ENCODE measurements at regions not wholly inside any gene's neighbourhood (a gene's known extent, or its start where the extent isn't known, plus 50 kb on each side); places are given as distances from the start of the nearest gene placed in this dataset.
A peak's percentile ranks its signal among the peaks of the same experiment; 100 is the strongest.
"Not testable (repeated sequence)": the region's sequence is repeated elsewhere in the genome, so short reads cannot be mapped to it uniquely, and the experiment has no call there.

- DNase-seq, result no peak
Observed at GRCh38 chr3:155995525-155996370, 124.6 kb upstream of the KCNAB1 start.

GRCh38 chr3:155996882-155997281, 123.5 kb upstream of the KCNAB1 start:
- no peak for DNase-seq

GRCh38 chr3:155998173-155998572, 122.2 kb upstream of the KCNAB1 start:
- not testable (repeated sequence) for DNase-seq

DNA sequence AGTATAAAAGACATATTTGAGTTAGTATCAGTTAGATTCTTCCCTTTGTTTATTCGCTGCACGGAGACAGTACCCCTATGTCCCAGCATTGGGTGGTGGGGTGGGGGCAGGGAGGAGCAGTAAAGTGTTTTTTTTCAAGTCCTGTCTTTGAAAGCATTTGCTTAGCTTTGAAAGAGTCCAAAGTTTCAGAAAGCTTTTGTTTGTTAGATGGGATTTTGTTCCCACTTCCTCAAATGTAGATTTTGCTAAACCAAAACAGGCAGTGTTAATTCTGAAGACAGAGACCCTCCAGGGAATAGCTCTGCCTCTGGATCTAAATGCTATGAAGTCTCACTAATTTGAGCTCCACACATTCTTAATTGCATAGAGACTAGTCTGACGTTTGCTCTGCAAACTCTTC, 114.6 kb upstream of the KCNAB1 start:
- DNase-seq, result no peak

GRCh38 chr3:156010829-156011228, 109.5 kb upstream of the KCNAB1 start:
- no peak for DNase-seq

DNA sequence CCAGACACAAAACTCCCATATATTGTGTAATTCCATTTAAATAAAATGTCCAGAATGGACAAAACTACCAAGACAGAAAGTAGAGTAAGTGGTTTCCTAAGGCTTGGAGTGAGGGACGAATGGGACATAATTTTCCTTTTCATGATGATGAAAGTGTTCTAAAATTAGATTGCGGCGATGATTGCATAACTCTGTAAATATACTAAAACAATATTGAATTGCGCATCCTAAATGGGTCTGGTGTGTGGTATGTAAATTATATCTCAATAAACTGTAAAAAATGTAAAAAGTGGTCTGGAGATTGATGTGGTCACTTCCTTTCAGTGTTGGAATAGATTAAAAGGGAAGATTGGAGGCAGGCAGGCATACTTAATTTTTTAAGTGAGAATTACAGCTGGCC, 105.9 kb upstream of the KCNAB1 start:
- no peak for DNase-seq

DNA sequence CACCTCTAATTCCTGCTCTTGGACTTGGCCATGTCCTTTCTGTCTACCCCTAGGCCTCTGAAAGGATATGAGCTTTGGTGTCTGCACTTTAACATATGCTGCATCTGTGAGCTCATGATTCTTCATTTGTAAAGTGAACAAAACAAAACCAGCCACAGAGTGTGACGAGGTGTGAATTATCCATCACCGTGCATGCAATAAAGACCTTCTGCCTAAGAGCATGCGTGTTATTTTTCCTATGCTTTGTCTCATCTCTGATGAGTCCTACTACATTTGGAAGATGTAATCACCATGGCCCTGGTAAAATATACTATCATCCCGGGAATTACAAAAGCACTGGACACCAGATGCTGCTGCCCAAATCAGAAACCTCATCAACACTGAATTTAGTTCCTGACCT, 103.5 kb upstream of the KCNAB1 start:
- no peak for DNase-seq

DNA sequence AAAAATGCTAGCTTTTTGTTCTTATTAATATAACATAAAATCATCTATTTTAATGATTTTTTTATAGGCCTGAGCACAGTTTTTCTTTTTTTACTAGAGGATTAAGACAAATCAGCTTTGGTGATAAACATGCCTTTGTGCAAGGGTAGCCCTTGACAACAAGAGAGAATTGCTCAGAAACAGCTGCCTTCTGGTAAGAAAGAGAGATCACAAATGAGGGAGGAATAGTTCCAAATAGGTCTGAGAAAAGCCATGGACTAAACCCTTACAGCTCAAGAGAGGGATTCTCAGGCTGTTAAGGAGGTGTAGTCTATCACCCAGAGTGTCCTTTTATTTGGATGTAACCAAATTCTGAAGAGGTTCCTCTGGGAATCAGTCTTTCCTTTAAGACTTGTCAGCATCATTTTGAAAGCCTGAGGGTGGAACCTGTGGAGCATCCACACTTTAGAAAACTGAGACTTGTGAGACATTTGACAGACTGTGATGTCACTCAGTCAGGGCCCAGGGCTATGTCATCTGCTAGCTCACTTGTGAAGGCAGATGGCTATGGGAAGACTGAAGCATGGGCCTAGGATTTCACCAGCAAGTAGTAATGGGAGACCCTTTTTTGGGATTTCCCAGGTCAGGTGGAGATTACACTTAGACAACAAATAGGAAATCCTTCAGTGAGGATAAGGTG, 102.9 kb upstream of the KCNAB1 start:
- DNase-seq, result no peak

DNA sequence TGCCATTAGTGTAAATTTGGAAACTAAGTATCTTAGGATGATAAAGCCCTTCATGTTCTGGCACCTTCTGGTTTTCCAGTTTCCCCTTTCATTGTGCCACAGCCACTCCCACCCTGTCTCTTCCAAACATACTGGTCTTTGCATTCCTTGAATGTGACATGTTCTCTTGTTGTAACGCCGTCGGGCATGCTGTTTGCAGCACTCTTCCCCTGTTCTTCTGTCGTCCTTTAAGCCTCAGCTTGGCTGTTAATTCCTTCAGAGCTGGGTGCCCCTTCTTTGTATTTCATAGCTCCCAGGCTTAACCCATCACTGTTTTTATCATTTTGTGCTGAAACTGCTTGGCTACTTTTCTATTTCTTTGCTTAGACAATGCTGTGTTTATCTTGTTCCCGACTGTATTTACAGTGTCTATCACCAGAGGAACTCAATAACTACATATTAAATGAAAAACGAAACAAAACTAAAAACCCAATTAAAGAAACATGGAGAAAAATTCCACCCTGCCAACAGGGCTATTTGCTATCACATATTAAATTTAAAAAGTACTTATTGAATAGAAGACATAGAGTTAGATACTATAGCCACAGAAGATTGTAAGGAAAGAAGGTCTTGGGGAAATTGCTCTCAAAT, 95.4 kb upstream of the KCNAB1 start:
- DNase-seq, result no peak

- no peak for DNase-seq
Observed at GRCh38 chr3:156029208-156029607, 91.2 kb upstream of the KCNAB1 start.

DNA sequence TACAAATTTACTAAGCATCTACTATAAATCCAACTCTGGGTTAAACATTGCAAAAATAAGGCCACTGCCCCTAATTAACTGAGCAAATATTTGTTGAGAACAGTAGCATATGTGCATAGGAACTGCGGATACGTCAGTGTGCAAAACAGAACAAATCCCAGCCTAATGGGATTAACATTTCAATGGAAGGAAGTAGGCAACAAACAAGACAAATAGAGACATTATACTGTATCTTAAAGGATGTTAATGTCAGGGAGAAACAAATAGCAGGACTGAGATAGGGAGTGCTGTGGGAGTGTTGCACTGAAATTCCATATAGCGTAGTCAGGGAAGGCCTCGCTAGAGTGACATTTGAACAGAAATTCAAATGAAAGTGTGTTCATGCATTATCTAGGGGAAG, 89.7 kb upstream of the KCNAB1 start:
- DNase-seq, result no peak

- DNase-seq, result no peak
Observed at GRCh38 chr3:156033428-156033827, 87.0 kb upstream of the KCNAB1 start.

GRCh38 chr3:156035158-156035557, 85.2 kb upstream of the KCNAB1 start:
- no peak for DNase-seq

DNA sequence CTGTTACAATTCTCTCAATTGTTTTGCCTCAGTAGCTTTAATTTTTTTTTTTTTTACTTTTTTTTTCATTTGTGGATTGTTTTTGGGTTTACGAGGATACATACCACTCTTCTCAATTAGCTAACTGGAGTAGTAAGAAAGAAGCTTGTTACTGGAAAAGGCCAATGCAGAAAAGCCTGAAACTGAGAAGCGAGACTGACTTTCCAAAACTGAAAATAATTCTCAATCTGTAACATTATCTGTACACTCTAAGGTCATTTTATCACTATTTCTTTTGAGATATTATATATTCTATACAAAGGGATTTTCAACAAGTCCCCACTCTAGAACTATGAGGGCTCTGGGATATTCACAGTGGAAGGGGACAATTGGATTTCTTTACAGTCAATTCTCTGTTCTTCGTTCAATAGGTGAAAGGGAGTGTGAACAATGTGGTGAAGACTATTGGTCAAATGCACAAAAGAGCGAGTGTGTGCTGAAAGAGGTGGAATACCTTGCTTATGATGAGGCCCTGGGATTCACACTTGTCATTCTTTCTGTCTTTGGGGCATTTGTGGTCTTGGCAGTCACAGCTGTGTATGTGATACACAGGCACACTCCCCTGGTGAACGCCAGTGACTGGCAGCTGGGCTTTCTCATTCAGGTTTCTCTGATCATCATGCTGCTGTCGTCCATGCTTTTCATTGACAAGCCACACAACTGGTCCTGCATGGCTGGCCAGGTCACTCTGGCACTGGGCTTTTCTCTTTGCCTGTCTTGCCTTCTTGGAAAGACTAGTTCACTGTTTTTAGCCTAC, 83.9 kb upstream of the KCNAB1 start:
- DNase-seq, result no peak

DNA sequence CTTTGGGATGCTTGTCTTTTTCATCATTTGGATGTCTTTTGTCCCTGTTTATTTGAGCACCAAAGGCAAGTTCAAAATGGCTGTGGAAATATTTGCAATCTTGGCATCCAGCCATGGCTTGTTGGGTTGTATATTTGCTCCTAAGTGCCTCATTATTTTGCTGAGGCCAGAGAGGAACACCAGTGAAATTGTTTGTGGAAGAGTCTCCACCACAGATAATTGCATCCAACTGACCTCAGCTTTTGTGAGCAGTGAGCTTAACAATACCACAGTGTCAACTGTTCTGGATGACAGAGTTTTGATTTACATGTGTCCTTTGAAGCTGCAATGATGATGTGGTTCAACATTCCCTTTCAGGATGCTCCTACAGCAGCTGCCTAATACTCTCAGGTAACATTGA, 83.0 kb upstream of the KCNAB1 start:
- DNase-seq, result no peak

DNA sequence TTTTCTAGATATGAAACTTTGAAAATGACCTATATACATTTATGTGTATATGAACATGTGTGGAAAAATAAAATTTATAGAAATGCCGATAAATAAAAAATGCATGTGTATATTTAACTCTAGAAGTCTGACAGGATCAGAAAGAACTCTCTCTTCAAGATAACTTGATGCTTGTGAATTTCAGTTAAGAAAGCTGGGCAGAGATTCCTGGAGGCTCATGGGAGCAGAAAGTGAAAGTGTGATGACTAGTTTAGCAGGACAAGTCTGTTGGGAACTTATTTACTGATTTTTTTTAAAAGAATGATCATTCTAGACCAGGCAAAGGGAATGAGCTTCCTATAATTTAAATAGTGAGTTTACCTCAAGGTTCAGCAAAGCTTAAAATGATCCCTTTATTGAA, 81.5 kb upstream of the KCNAB1 start:
- DNase-seq, result no peak

DNA sequence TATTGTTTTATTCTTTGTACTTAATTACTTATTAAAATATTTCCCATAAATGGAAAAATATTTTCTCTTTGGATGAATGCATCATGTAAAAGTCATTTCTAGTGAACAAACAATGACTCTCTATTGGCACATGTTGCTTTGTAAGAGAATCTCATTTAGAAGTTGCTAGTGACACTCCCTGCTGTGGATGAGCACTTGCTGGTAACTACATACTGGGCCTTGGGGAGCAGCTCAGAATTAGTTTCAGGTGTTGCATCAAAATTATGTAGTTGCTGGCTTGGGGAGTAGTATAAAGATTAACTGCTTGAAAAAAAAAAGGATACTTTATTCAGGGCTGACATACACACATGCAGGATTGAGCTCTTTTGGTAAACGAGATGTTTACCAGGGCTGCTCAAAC, 80.3 kb upstream of the KCNAB1 start:
- DNase-seq, result no peak

DNA sequence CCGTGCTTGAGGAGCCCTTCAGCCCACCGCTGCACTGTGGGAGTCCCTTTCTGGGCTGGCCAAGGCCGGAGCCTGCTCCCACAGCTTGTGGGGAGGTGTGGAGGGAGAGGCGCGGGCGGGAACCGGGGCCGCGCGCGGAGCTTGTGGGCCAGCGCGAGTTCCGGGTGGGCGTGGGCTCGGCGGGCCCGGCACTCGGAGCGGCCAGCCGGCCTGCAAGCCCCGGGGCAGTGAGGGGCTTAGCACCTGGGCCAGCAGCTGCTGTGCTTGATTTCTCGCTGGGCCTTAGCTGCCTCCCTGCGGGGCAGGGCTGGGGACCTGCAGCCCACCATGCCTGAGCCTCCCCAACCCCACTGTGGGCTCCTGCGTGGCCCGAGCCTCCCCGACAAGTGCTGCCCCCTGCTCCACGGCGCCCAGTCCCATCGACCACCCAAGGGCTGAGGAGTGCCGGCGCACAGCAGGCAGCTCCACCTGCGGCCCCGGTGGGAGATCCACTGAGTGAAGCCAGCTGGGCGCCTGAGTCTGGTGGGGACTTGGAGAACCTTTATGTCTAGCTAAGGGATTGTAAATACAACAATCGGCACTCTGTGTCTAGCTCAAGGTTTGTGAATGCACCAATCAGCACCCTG, 79.0 kb upstream of the KCNAB1 start:
- DNase-seq, result not testable (repeated sequence)

GRCh38 chr3:156041856-156042255, 78.5 kb upstream of the KCNAB1 start:
- not testable (repeated sequence) for DNase-seq

GRCh38 chr3:156043832-156044633, 76.3 kb upstream of the KCNAB1 start:
- peak; percentile 48 for DNase-seq

GRCh38 chr3:156044634-156044975, 75.8 kb upstream of the KCNAB1 start:
- no peak for DNase-seq

DNA sequence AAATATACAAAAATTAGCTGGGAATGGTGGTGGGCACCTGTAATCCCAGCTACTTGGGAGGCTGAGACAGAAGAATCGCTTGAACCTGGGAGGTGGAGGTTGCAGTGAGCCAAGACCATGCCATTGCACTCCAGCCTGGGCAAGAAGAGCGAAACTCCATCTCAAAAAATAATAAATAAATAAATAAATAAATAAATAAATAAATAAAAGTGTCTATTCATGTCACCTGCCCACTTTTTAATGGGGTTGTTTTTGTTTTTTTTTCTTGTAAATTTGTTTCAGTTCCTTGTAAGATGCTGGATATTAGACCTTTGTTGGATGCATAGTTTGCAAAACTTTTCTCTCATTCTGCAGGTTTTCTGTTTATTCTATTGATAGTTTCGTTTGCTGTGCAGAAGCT, 71.9 kb upstream of the KCNAB1 start:
- DNase-seq, result not testable (repeated sequence)
